GM18868 (cell line): ENCODE measurements at regions not wholly inside any gene's neighbourhood (a gene's known extent, or its start where the extent isn't known, plus 50 kb on each side); places are given as distances from the start of the nearest gene placed in this dataset.

Experiments
- ATAC-seq: cut with Tn5 transposase; IDR thresholded peaks from one replicate; pipeline ENCODE4 v1.9.1; 2021; ENCODE audit warnings: mild to moderate bottlenecking, moderate library complexity; ENCODE audit not compliant: unreplicated experiment

DNA sequence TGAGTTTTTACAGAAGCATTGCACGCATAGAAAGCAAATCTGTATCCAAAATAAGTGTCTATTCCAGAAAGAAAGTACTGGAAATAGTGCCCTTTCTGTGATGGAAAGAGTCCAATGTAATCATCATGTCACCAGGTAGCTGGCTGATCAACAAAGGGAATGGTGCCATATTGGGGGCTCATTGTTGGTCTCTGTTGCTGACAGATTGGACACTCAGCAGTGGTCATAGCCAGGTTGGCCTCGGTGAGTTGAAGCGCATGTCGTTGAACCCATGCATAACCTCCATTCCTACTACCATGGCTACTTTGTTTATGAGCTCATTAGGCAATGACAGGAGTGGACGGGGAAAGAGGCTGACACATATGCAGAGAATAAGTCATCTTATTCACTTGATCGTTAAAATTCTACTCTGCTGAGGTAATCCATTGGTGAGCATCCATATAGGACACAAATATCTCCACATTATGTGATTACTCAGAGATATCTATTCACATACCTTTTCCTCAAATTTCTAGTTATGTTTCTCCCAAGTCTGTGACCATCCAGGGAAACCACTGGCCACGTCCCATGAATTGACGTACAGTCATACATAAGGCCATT lies 560.5 kb downstream of the HAO1 start:
- ATAC-seq: no peak

DNA sequence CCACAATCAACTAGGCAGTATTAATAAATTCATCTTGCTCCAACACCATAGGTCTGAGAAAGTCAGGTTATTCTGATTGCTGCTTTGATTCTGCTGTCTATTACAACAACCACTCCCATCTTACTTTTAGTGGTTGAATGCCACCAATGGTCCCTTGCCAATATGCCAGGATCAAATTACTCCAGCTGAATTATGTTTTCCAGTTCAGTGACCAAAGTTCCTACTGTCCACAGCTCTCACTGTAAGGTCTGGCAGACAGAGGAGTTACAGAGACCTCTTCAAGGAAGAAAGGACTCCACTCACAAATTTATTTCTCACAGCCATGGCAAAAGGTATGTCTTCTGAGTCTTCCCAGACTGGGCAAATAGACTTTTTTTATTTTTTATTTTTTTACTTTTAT lies 557.0 kb downstream of the HAO1 start:
- no peak for ATAC-seq

DNA sequence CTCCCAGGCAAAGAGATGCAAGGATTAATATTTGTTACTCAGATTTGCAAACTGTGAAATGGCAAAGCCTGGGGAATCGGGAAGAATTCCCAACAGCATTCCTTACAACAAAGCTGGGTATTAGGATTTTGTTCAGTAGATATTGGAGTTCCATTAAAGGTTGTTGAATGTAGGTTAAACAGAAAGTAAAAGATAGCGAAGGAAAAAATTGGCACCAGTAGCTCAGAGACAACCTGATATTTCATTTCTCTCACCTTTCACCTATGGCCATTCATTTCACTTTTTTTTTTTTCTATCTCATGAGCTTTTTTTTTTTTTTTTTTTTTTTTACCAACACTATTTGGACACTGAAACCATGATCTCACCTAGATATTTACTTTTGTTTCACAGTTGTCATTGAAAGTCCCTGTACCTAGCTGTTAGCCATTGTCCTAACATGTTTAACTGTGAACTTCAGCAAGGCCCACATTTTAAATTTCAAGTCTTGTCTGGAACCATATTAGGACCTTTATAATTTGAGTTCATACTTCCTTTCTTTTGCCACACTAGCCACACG lies 552.5 kb downstream of the HAO1 start:
- ATAC-seq: no peak

DNA sequence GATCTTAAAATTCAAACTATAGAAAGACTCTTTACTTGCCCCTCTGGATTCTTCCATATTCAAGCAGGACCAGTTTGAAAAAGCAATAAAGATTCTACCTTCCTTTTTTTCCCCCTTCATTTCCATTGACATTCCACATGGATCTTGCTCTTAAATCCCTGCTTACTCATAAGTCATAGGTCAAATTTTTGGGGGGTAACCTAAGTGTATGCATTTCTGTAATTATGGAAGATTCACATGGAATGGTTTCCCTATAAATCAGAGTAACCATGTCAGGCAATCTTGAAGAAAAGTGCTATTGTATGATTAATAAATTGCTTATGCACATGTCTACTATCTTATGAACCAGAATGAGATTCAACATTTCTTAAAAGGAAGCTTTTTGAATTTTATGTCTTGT lies 551.0 kb downstream of the HAO1 start:
- no peak for ATAC-seq

DNA sequence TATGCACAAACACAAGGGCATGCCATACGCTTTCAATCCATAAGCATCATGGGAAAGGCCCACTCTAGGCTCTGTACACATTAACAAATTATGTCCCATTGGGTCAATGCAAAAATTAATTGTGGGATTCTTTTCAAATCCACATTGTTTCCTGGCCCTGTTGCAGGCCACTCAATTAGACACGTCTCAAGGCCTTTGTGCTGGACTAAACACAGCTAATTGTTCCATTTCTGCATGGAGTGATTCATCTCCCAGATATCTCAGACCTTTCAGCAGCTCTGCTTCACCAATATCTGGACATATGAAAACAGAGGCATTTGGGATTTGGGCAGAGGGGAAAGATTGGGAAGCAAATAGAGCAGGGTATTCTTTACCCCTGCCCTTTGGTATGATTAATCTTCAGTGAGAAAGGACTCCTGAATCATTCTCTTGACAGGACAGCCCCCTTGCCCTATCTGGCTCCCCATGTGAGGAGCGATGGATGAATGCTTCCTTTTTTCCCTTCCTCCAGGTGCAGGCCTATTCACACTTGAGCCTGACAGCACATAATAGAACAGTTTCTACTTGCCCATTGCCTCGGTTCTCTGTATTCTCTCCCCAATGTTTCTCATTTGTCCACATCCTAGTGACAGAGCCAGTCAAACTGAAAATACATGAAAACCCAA lies 547.6 kb downstream of the HAO1 start:
- no peak for ATAC-seq

DNA sequence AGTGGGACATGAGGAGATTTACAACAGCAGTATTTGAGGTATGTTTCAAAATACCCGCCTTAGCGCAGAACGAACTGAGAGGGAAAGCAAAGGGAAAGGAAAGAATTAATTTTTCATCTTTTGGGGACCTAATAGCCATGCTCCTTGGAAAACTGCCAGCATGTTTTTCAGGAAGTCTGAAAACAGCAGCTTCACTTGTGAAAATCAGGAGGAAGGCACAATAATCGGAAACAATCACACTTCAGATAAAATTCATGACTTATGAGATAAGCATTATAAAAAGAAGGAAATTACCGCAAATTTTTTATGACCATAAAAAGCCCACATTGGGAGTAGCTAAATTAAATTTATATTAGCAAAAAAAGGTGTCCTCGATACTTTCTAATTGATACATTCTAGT lies 541.1 kb downstream of the HAO1 start:
- ATAC-seq: no peak

DNA sequence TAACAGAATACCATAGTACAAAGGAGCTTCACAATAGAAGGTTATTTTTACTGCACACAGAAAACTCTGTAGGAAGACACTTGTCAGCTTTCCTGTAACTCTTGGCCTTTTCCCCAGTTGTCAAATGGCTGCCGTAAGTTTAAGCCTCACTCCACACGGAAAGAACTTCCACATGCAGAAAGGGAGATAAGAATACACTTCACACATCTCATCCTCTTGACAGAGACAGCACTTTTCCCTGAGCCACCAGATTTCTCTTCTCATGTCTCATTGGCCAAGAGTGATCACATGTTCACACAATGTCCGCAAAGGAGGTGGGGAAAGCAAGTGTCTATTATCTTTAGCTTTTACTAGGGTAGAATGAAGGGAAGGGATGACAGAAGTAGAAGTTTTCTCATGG lies 540.7 kb downstream of the HAO1 start:
- ATAC-seq: no peak

DNA sequence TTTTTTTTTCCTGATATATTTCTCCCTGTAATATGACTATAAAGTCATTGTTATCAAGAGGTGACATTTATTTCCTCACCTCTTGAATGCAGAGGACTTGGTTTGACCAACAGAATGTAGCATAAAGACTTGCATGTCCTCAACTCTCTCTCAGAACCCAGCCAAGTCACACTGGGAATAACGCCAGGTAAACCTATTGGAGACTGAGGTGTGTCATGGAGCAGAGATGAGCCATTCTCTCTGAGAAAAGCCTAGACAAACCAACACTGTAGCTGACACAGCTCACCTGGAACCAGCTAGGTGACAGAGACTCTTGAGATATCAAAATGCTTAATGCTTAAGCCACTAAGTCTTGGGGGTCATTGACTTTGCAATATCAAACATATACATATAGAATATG lies 533.6 kb downstream of the HAO1 start:
- no peak for ATAC-seq

DNA sequence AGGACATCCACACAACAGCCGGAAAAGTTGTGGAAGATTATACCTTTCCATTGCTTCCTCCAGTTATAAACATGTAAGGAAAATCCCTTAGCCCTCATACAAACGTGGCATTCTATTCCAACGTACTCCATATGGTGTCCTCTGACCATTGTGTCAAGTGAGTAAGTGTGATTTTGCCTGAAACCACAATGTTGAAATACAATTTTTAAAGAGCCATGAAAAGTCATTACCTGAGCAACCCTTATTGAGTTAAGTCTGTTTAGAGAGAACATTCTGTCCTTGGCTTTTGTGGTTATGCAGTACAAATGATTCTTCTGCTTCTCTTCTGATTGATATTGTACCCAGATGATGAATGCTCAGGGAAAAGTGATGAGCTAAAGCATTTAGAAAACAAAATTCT lies 530.1 kb downstream of the HAO1 start:
- ATAC-seq: no peak

DNA sequence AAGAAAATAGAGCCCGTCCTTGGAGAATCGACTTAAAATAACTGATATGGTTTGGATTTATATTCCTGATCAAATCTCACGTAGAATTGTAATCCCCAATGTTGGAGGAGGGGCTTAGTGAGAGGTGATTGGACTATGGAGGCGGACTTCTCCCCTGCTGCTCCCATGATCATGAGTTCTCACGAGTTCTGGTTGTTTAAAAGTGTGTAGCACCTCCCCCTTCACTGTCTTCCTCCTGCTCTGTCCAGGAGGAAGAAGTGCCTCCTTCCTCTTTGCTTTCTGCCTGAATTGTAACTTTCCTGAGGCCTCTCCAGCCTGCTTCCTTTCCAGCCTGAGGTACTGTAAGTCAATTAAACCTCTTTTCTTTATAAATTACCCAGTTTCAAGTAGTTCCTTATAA lies 529.2 kb downstream of the HAO1 start:
- ATAC-seq: no peak

DNA sequence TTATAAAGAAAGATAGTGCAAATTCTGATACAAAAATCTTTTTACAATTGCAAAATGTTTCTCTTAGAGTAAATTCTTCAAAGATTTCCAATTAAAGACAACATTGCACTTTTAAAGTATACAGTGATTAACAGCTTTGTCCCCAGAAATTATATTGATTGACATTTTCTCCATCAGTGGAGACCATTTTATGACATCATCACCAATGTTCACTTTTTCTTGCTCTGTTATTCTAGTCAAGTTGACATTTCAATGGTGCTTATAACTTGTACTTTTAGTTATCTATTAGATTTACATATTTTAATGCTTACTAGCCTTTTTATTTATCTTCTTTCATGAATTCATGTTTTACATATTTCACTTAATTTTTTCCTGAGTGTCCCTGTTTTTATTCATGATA lies 524.8 kb downstream of the HAO1 start:
- ATAC-seq: no peak

DNA sequence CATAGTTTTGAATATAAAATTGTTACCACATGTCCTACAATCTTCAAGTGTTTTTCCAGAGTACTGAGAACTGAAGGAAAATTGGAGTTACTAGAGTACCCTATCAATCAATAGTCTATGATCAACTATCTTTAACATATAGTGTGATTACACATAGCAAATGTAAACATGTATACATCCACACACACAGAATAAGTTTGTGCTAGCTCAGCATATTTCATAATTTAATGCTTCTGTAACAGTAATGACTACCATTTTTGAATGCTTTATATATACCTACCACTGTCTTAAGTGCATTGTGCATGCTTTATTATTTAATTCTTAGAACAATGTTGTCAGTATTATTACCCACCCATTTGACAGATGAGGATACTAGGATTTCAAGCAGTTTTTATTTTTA lies 523.9 kb downstream of the HAO1 start:
- no peak for ATAC-seq

DNA sequence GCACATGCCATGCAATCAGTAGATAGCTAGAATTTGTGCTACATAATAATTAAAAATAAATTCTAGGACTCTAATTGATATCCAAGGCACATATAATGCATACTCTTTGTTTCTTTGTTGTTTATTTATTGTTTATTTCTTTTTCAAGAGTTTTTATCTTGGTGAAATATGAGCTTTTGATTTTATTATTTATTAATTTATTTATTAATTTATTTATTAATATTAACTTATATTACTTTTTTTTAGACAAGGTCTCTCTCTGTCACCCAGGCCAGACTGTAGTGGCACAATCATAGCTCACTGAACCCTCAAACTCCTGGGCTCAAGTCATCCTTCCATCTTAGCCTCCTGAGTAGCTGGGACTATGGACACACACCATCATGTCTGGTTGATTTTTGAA lies 519.9 kb downstream of the HAO1 start:
- no peak for ATAC-seq

DNA sequence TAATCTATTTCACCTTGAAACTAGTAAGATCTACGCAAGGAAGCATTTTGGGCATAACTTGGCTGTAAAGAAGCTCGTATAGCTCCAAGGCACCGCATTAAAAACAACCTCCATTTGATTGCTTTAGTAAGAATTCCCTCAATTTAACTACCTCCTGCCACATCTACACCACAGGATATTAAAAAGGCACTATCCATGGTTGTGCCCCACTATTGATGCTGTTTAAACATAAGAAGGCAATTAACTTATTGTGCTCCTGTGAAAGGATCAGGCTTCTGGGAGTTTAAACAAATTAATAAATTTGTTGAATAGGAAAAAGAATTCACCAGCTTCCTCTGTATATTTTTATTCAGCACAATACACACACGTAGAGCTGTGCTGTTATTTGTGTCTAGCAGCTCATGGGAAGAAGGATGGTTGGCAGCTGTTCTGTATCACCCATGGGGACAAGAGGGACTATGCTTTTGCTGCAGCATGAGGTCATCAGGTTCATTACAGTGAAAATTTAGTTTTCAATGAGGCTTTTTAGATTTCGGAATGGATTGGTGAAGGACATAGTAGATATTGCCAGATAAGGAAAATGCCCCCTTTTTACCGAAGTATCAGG lies 513.3 kb downstream of the HAO1 start:
- no peak for ATAC-seq

DNA sequence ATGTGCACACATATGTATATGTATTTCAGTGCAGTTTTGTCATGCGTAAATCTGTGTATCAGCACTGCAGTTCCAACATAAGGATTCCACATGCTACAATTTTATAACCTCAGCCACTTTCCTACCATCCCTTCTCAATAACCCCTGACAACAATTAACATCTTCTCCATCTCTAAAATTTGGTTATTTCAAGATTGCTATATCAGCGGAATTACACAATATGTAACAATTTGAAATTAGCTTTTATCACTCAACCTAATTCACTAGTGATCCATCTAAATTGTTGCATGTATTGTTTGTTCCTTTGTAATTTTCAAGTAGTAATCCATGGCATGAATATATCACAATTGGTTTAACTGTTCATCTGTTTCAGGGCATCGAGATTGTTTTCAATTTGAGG lies 511.3 kb downstream of the HAO1 start:
- no peak for ATAC-seq

DNA sequence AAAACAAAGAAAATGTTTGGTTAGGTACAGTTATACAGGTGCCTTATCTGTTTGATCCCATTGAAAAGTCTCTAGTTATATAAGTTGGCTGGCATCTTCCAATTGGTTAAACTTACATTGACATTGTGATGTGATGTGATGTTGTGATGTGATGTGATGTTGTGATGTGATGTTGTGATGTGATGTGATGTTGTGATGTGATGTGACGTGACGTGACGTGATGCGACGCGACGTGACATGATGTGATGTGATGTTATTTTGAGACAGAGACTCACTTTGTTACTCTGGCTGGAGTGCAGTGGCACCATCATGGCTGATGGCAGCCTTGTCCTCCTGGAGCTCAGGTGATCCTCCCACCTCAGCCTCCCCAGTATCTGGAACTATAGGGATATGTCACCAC lies 507.6 kb downstream of the HAO1 start:
- ATAC-seq: no peak

DNA sequence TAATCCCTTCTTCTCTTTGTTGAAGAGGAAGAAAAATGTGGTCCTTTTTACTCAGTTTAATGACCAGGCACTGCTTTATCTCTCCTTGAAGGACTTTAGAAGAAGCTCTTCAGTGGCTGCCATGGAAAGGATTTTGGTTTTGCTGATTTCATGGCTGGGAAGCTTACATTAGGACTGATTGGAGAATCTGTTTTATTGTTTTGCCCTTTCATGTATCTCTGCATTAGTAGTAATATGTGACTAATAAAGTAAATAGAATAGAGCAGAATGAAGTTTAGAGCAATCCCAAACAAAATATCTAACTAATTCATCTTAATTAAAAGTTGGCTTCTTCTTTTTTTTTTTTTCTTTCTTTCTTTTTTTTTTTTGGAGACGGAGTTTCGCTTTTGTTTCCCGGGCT lies 502.9 kb downstream of the HAO1 start:
- no peak for ATAC-seq

DNA sequence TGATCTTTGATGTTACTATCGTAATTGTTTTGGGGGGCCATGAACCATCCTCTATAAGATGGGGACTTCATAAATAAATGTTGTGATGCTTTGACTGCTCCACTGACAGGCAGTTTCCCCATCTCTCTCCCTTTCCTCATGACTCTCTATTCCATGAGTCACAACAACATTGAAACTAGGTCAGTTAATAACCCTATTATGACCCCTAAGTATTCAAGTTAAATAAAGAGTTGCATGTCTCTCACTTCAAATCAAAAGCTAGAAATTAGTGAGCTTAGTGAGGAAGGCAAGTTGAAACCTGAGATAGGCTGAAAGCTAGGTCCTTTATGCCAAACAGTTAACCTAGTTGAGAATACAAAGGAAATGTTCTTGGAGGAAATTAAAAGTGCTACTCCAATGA lies 491.0 kb downstream of the HAO1 start:
- no peak for ATAC-seq

DNA sequence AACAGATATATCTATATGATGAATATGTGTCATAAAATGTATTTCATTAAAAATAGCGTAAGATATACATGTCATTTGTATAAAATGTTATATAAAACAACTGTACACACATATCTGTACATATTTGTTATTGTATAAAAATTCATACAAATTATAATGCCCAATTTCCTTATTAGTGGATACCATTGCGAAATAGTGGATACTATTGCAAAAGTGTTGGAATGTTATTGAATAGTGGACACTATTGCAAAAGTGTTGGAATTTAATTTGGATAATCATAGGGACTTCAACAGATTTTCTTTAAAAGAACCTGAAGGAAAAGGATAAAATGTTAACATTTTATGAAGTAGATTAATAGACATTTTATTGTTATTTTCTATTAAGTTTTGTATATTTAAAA lies 487.4 kb downstream of the HAO1 start:
- no peak for ATAC-seq

DNA sequence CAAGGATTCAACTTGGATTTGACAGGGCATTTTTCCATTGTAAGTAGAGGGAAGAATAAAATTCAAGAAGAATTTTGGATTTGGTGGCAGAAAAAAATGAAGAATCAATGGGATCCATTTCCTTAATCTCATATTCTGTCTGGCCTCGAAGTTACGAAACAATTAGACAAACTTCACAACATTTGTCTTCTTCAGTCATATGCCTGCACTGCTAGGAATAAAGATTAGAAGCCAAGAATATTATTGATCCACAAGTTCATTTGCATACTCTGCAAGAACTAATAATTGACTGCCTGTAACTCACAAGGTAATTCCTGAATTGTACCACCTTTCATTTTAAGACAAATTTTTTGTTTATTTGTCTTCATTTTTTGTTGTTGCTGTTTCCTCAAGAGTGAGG lies 486.2 kb downstream of the HAO1 start:
- no peak for ATAC-seq

DNA sequence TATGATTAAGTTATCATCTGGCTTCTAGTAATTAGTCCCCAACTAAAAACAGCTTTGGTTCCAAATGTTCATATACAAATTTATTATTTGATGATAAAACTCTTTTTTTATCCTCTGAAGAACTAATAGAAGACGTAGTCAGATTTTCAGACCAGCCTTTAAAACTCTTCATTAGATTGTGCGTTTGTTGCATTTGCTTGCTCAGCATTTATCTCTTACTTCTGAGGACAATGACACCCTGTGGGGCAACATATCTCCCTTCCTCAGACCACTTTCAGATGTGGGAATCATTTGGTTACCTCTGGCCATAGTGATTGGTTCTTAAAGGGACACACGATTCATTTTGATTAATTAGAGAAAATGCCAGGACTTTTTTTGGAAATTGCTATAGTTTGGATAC lies 481.8 kb downstream of the HAO1 start:
- no peak for ATAC-seq

DNA sequence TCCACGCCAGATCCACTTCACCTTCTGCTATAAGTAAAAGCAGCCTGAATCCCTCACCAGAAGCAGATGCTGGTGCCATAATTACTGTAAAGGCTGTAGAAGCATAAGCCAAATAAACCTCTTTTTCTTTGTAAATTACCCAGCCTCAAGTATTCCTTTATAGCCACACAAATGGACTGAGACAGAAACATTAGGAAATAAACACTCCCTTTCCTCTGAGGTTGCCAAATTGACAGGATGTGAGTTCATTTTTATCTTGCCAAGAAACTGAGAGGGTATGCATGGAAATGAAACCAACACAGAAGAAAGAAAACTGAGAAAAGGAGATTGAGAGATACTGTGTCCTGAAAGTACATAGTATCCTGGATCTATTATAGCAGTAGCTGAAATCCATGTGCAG lies 481.2 kb downstream of the HAO1 start:
- no peak for ATAC-seq

DNA sequence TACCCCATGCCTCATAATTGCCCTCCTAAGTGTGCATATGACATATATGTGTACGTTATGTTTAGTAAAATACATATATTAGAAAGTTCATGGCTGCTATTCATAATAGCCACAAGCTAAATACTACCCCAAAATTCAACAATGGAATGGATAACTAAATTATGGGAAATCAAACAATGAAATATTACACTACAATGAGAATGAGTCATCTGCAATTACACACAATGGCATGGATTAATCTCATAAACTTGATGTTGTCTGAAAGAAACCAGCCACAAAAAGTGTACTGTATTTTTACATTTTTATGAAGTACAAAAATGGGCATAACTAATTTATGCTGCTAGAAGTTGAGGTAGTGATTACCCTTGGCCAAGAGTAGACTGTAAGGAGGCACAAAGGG lies 477.0 kb downstream of the HAO1 start:
- no peak for ATAC-seq
